ENCODE measurements at regions not wholly inside any gene's neighbourhood (a gene's known extent, or its start where the extent isn't known, plus 50 kb on each side); places are given as distances from the start of the nearest gene placed in this dataset.
"Not testable (repeated sequence)": the region's sequence is repeated elsewhere in the genome, so short reads cannot be mapped to it uniquely, and the experiment has no call there.

DNA sequence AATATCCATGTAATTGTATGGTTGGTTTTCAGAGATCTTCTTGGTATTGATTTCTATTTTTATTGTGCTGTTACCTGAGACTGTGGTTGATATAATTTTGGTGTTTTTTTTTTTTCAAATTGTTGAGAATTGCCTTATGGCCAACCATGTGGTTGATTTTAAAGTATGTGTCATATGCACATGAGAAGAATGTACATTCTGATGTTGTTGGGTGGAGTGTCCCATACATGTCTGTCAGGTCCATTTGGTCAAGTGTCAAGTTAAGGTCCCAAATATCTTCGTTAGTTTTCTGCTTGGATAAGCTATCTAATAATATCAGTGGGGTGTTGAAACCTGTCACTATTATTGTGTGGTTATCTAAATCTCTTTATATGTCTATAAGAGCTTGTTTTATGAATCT, 160.0 kb upstream of the ITGA1 start:
- Mint-ChIP-seq H3K27me3 (no peaks in the 10 kb centered on the region), H3K4me1 (no peaks in the 10 kb centered on the region)
- CTCF ChIA-PET = no interaction called here

DNA sequence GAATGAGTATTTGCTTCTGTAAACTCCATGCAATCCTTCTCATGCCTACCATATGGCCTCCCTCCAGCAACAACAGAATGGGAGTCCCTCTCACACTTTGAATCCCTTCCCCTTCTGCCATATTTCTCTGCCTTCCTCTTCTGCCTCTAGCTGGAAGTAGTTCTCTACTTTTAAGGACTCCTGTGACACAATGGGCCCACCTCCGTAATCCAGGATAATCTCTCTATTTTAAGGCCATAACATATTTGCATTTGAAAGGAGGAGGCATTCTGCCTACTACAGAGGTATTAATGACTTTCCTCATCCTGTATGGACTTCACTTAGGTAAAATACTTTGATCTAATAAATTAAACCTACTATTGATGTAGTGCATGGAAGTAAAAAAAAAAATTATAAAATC, 155.4 kb upstream of the ITGA1 start:
- DNase-seq = no peak
- Mint-ChIP-seq H3K9me3 (no peaks in the 10 kb centered on the region), H3K27me3 (no peaks in the 10 kb centered on the region), H3K36me3 (no peaks in the 10 kb centered on the region), H3K27ac (no peak overlapping the region), H3K4me3 (no peak overlapping the region), H3K4me1 (no peaks in the 10 kb centered on the region)
- CTCF ChIA-PET = no interaction called here

More for the DNA sequence above, 160.0 kb upstream of the ITGA1 start:
- Mint-ChIP-seq H3K4me3 (no peak overlapping the region), H3K27ac (no peak overlapping the region), H3K9me3 (no peaks in the 10 kb centered on the region), H3K36me3 (no peaks in the 10 kb centered on the region)
- DNase-seq = no peak

DNA sequence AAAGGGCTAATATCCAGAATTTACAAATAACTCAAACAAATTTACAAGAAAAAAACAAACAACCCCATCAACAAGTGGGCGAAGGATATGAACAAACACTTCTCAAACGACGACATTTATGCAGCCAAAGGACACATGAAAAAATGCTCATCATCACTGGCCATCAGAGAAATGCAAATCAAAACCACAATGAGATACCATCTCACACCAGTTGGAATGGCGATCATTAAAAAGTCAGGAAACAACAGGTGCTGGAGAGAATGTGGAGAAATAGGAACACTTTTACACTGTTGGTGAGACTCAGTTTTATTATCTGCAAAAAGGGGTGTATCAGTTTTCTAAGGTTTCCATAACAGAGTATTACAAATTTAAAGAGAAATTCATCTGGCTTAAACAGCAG, 153.5 kb upstream of the ITGA1 start:
- H3K27ac Mint-ChIP-seq, H3K36me3 Mint-ChIP-seq, DNase-seq, H3K4me1 Mint-ChIP-seq, H3K27me3 Mint-ChIP-seq, H3K9me3 Mint-ChIP-seq, H3K4me3 Mint-ChIP-seq, CTCF ChIA-PET: not testable (repeated sequence)

DNA sequence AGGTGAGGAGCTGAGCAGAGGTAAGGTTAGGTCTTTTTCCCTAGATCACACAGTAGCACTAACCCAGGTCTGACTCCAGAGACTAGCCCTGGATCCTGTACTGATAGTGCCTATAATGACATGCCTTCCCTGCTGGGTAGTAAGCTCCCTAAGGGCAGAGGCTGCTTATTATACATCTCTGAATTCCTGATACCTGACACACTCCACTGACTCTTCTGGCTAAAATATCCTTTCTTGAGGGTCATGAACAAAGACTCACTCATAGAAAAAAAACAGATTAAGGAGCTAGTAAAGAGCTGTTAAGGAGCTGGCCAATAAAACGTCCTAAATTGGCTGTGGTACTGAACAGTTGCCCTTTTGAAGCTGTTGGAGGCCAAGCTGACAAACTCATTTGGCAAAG, 149.0 kb upstream of the ITGA1 start:
- peaks cover 2% of the 10 kb centered on the region for H3K9me3 Mint-ChIP-seq
- H3K27ac Mint-ChIP-seq = no peak overlapping the region
- no peaks in the 10 kb centered on the region for H3K27me3 Mint-ChIP-seq
- no peak for DNase-seq
- no peaks in the 10 kb centered on the region for H3K4me1 Mint-ChIP-seq
- CTCF ChIA-PET = no interaction called here
- no peaks in the 10 kb centered on the region for H3K36me3 Mint-ChIP-seq
- no peak overlapping the region for H3K4me3 Mint-ChIP-seq

DNA sequence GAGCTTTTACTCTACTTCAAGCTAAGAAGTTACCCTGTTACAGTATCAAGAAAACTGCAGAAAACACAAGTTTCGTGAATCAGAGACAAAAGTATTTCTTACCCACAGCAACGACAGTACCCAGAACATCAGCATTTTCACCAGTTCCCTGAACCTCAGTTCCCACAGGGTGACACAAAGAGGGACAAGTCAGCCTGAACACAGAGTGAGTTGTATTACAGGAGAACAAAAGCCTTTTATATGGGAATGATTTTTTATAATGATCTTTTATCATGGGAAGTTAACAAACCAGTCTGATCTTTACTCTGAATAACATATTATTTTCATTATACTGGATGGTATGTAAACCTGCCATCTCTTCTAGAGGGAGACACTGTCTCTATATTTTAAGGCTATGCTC, 139.0 kb upstream of the ITGA1 start:
- Mint-ChIP-seq H3K27ac (no peak overlapping the region), H3K4me1 (no peaks in the 10 kb centered on the region), H3K9me3 (no peaks in the 10 kb centered on the region), H3K4me3 (no peak overlapping the region), H3K27me3 (peaks cover 5% of the 10 kb centered on the region), H3K36me3 (no peaks in the 10 kb centered on the region)
- no peak for DNase-seq
- CTCF ChIA-PET = no interaction called here

DNA sequence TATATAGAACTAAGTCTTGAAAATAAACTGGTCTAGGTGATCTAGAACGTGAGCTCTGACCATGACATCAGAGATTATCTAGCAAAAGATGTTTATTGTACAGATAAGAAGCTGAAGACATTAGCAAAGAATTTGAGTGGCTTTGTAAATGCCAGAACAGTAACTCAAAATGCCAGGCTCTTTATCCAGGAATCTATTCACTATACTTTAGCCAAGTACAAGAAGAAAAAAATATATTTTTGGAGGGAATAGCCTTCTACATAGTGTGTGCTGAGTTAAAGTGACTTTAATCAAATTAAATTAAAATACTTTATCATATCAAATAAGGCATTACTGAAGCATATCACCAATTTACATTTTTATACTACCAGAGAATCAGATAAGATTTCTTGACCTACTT, 132.6 kb upstream of the ITGA1 start:
- Mint-ChIP-seq H3K27me3 (peaks cover 16% of the 10 kb centered on the region), H3K4me1 (no peaks in the 10 kb centered on the region), H3K4me3 (no peak overlapping the region), H3K9me3 (no peaks in the 10 kb centered on the region), H3K36me3 (no peaks in the 10 kb centered on the region), H3K27ac (no peak overlapping the region)
- no peak for DNase-seq
- CTCF ChIA-PET = interaction anchor here (0.7 to 2.1 kb wide), 2 partner anchors 9 to 1693 kb away, joined by 3 to 6 read pairs; no protein-coding TSS in a partner anchor

DNA sequence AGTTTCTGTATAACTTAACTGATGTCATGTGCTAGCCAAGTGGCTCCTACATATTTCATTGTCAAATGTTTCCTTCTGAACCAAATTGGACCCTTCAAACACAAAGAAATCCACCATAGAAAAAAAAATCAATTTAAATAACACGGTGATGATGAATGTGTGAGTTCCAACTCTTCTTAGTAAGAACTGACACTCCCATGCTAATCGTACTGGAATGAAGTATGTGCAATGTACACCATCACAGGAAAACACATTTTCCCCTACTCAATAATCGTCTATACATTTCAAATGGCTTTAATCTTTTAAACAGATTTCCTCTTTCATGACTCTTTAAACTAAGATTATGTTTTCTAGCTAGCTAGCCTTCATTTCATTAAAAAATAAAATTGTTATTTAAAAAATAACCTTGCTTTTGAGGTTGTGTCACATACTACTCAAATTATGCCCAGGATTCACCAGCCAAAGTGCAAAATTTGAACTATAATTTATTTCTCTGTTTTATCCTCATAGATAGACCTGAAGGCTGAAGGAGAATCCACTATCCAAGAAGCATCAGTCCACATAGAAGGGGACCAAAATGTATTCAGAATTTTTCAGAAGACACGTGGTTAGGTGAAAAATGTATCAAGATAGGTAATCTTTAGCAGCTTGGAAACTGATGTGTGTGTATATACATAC, 131.0 kb upstream of the ITGA1 start:
- H3K9me3 Mint-ChIP-seq = no peaks in the 10 kb centered on the region
- no peaks in the 10 kb centered on the region for H3K4me1 Mint-ChIP-seq
- H3K4me3 Mint-ChIP-seq = no peak overlapping the region
- H3K27me3 Mint-ChIP-seq = peaks cover 16% of the 10 kb centered on the region
- no peak overlapping the region for H3K27ac Mint-ChIP-seq
- no peak for DNase-seq
- no peaks in the 10 kb centered on the region for H3K36me3 Mint-ChIP-seq
- CTCF ChIA-PET = interaction anchor here (2.6 kb wide), 1 partner anchor 1693 kb away, joined by 9 read pairs; no protein-coding TSS in a partner anchor

DNA sequence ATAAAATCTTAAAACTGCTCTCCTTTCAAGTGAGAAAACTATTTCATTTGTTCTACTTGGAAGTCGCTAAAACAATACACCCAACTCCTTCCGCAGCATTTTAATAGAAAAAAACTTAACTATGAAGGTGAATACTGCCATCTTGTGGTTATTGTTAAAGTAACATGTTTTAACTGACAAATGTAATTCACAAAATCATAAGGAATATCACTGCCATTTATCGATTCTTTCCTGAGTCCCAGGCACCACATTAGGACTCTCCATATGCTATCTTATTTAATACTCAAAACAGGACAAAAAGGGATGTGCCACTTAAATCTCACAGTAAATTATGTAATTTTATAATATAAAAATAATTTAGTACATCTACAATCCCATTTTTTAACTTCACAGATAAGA, 130.5 kb upstream of the ITGA1 start:
- H3K4me1 Mint-ChIP-seq = no peaks in the 10 kb centered on the region
- H3K9me3 Mint-ChIP-seq = no peaks in the 10 kb centered on the region
- CTCF ChIA-PET = interaction anchor here (1.0 to 2.6 kb wide), 2 partner anchors 144 to 1694 kb away, joined by 3 to 9 read pairs; no protein-coding TSS in a partner anchor
- no peak overlapping the region for H3K4me3 Mint-ChIP-seq
- no peaks in the 10 kb centered on the region for H3K36me3 Mint-ChIP-seq
- H3K27me3 Mint-ChIP-seq = peaks cover 16% of the 10 kb centered on the region
- H3K27ac Mint-ChIP-seq = no peak overlapping the region
- DNase-seq = no peak

DNA sequence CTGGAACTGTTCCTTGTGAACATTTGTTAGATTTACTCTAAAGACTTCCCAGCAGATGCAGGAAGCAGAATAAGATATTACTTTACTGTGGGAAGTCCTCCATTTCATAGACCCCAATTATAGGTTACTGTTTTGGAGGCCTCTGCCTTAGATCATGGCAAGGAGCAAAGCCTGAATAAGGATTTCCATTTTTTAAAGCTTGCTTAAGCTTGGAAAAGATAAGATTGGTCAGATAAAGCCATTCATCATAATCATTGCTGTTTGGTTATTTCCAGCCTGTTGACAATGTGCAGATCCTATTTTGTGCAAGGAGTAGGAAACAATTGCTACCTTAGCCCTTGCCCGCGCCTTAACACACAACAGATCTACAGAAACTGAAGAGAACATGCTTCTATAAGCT, 129.5 kb upstream of the ITGA1 start:
- Mint-ChIP-seq H3K4me3 (no peak overlapping the region), H3K27me3 (peaks cover 10% of the 10 kb centered on the region), H3K36me3 (no peaks in the 10 kb centered on the region), H3K9me3 (no peaks in the 10 kb centered on the region), H3K27ac (no peak overlapping the region), H3K4me1 (no peaks in the 10 kb centered on the region)
- DNase-seq = no peak
- CTCF ChIA-PET = interaction anchor here (0.5 to 2.6 kb wide), 7 partner anchors 66 to 1700 kb away, joined by 3 to 9 read pairs (median 3); no protein-coding TSS in a partner anchor

DNA sequence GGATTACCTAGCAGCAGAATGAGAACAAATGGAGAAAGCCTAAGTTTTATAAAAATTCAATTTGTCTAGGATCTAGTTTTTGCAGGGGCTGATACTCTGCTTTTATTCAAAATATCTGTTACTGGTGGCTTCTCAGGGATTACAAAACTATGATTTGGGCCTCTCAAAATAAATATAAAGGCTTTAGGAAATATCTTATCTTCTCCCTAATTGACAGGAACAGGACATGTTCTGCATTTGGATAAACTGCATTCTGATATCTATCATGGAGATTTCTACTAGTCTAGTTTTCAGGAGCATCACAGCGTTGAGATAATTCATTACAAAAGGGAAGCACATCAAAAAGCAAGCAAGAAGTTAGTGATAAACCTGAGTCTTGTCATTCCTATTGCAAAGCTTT, 127.1 kb upstream of the ITGA1 start:
- CTCF ChIA-PET = no interaction called here
- H3K36me3 Mint-ChIP-seq = no peaks in the 10 kb centered on the region
- H3K27ac Mint-ChIP-seq = no peak overlapping the region
- H3K27me3 Mint-ChIP-seq = peaks cover 3% of the 10 kb centered on the region
- DNase-seq = no peak
- no peaks in the 10 kb centered on the region for H3K4me1 Mint-ChIP-seq
- H3K4me3 Mint-ChIP-seq = no peak overlapping the region
- H3K9me3 Mint-ChIP-seq = no peaks in the 10 kb centered on the region

DNA sequence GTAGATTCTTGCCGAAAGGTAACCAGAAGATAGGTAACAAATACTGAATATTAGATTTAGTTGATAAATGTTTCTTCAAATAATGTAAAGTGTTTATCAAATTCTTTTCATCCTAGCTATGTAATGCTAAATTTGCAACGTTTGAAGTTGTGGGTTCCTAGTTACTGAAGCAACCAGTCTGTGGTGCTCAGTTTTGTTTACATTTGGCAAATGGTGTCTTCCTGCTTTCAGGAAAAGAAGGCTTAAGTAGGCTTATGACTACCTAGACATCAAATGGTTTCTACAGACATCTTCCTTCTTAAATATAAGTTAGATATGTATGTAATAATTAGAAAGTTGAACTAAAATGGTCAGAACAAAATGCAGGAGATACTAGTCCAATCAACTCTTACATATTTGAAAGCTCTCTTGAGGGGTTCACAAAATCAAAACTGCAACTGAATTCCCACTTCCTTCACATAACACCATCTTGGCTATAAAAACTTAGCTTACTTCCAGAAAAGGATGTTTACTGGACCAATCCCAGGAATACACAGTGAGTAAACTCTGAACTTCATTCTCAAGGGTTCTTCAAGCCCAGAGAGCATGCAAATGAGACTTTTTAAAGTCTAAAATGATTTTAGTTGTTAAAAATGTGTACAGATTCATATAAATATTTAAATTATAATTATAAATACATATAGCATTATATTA, 125.7 kb upstream of the ITGA1 start:
- Mint-ChIP-seq H3K4me1 (peaks cover 2% of the 10 kb centered on the region), H3K36me3 (no peaks in the 10 kb centered on the region), H3K27me3 (no peaks in the 10 kb centered on the region), H3K27ac (no peak overlapping the region), H3K4me3 (no peak overlapping the region), H3K9me3 (no peaks in the 10 kb centered on the region)
- CTCF ChIA-PET = interaction anchor here (4.4 kb wide), 1 partner anchor 252 kb away, joined by 23 read pairs; no protein-coding TSS in a partner anchor
- DNase-seq = no peak

DNA sequence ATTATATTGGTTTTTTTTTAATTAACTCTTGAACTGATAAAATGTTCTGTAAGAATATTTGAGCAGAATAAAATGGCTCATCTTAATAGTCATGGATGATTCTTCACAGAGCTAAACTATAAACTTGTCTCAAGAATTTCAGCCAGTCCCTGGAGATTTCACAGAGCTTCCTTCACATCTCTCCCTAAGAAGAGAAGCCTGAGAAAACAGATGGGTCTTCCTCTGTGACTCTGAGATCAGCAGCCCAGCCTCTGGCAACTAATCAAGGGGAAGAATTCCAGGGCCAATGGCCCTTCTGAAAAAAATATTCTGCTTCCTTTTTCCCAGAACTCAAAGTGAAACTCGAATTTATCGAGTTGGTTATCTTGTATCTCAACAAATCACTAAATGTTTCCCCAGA, 122.2 kb upstream of the ITGA1 start:
- H3K27me3 Mint-ChIP-seq = peaks cover 6% of the 10 kb centered on the region
- no peaks in the 10 kb centered on the region for H3K36me3 Mint-ChIP-seq
- CTCF ChIA-PET = interaction anchor here (4.4 kb wide), 1 partner anchor 249 kb away, joined by 23 read pairs; no protein-coding TSS in a partner anchor
- no peak overlapping the region for H3K4me3 Mint-ChIP-seq
- H3K9me3 Mint-ChIP-seq = no peaks in the 10 kb centered on the region
- peaks cover 2% of the 10 kb centered on the region for H3K4me1 Mint-ChIP-seq
- no peak overlapping the region for H3K27ac Mint-ChIP-seq
- DNase-seq = no peak

DNA sequence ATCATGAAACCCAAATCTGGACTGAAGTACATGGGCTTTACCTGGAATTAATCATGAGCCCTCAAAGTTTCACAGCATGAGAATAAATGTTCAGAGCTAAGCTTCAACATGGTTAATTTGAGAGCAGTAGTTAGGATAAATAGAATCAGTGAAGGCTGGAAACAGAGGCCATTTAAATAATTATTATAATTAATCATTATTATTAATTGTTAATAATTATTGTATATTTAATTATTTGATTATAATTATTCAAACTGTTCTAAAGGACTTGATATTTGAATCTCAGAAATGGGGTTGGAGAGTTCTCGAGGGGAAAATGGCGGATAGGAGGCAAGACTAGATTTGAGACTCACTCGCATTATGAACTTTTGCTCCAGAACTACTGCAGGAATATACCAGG, 119.6 kb upstream of the ITGA1 start:
- Mint-ChIP-seq H3K27me3 (peaks cover 6% of the 10 kb centered on the region), H3K9me3 (no peaks in the 10 kb centered on the region), H3K4me1 (peaks cover 6% of the 10 kb centered on the region), H3K27ac (no peak overlapping the region), H3K4me3 (no peak overlapping the region), H3K36me3 (no peaks in the 10 kb centered on the region)
- CTCF ChIA-PET = no interaction called here
- no peak for DNase-seq

DNA sequence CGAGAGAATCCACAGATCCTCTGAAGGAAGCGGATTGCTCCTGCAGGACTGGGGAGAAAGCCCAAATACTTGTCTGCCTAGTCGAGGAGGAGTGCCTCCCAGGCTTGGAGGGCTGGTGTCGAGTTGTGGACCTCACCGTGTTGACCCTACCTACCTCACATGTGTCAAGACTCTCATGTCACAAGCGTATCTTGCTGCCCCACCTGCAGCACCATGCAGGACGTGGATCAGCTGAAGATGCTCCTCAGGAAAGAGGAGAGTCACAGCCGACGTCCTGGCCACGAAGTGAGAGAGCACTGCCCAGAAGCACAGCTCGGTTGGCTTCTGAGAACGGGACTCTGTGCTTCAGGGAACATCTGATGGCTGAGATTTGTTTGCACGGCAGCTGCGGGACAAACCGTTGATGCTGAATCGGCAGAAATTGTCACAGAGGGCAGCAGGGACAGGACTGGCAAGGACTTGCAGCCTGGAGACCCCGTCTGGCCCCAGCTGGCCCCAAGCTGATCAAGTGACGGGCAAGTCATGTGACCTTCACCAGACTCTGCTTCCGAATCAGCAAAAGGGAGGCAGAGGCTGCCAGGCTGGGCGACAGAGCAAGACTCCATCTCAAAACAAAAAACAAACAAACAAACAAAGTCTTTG, 119.1 kb upstream of the ITGA1 start:
- Mint-ChIP-seq H3K36me3 (no peaks in the 10 kb centered on the region), H3K9me3 (no peaks in the 10 kb centered on the region), H3K4me3 (no peak overlapping the region), H3K4me1 (peaks cover 6% of the 10 kb centered on the region), H3K27me3 (peaks cover 6% of the 10 kb centered on the region), H3K27ac (no peak overlapping the region)
- DNase-seq = no peak
- CTCF ChIA-PET = interaction anchor here (0.9 kb wide), 1 partner anchor 230 kb away, joined by 3 read pairs; no protein-coding TSS in a partner anchor

Data from activated naive CD4-positive, alpha-beta T cell treated with anti-CD3 and anti-CD28 coated beads, Interleukin-2, amount 10 ng/mL, durations not matched to agents 7 days and 5 days (primary cell).